Neural progenitor cell (in vitro differentiated cells): ENCODE measurements at regions not wholly inside any gene's neighbourhood (a gene's known extent, or its start where the extent isn't known, plus 50 kb on each side); places are given as distances from the start of the nearest gene placed in this dataset.

ENCODE experiments used
- DNase-seq: peaks from one replicate; pipeline ENCODE4 v3.0.0-alpha.2; 2016; ENCODE audit warnings: low spot score
- H2AFZ ChIP-seq: fragments of 200-600 bp; sonication (generic); replicated peaks from 2 replicates; pipeline ENCODE4 v1.6.1; 2016; ENCODE audit warnings: antibody characterized with exemption
- H3F3A ChIP-seq: fragments of 200-600 bp; sonication (generic); 2 replicates; pipeline ENCODE4 v1.6.1; 2016; ENCODE audit warnings: antibody characterized with exemption, low read depth
- H3K27ac ChIP-seq: fragments of 200-600 bp; sonication (generic); 2 replicates; pipeline ENCODE4 v1.5.1; 2016; ENCODE audit warnings: mild to moderate bottlenecking
- H3K27me3 ChIP-seq: fragments of 200-600 bp; sonication (generic); 2 replicates; pipeline ENCODE4 v1.6.1; 2016; ENCODE audit warnings: mild to moderate bottlenecking, moderate library complexity
- H3K36me3 ChIP-seq: fragments of 200-600 bp; sonication (generic); 2 replicates; pipeline ENCODE4 v1.5.1; 2016
- H3K4me1 ChIP-seq: fragments of 200-600 bp; sonication (generic); 2 replicates; pipeline ENCODE4 v1.6.1; 2016; ENCODE audit warnings: mixed run types
- H3K4me2 ChIP-seq: fragments of 200-600 bp; sonication (generic); 2 replicates; pipeline ENCODE4 v1.6.1; 2016
- H3K4me3 ChIP-seq: fragments of 200-600 bp; sonication (generic); 2 replicates; pipeline ENCODE4 v1.5.1; 2016
- H3K79me2 ChIP-seq: fragments of 200-600 bp; sonication (generic); 2 replicates; pipeline ENCODE4 v1.6.1; 2016; ENCODE audit warnings: low read depth
- H3K9ac ChIP-seq: fragments of 200-600 bp; sonication (generic); 2 replicates; pipeline ENCODE4 v1.6.1; 2016
- H3K9me3 ChIP-seq: fragments of 200-600 bp; sonication (generic); 2 replicates; pipeline ENCODE4 v1.5.1; 2016; ENCODE audit warnings: low read depth
- H4K20me1 ChIP-seq: fragments of 200-600 bp; sonication (generic); 2 replicates; pipeline ENCODE4 v1.6.1; 2016; ENCODE audit warnings: low read depth
- H3K27ac Mint-ChIP-seq: 3 replicates; pipeline ENCODE4 v1.8.0; 2021; ENCODE audit warnings: mixed read lengths
- H3K27me3 Mint-ChIP-seq: 2 replicates; pipeline ENCODE4 v1.8.0; 2022; ENCODE audit warnings: low read depth, mild to moderate bottlenecking, inconsistent platforms, moderate library complexity, mixed read lengths; ENCODE audit not compliant: insufficient read depth
- H3K36me3 Mint-ChIP-seq: 3 replicates; pipeline ENCODE4 v1.8.0; 2021; ENCODE audit warnings: mixed read lengths
- H3K4me1 Mint-ChIP-seq: 3 replicates; pipeline ENCODE4 v1.8.0; 2021; ENCODE audit warnings: mixed read lengths
- H3K4me3 Mint-ChIP-seq: 3 replicates; pipeline ENCODE4 v1.8.0; 2021; ENCODE audit warnings: mild to moderate bottlenecking, moderate library complexity, mixed read lengths
- H3K9me3 Mint-ChIP-seq: 3 replicates; pipeline ENCODE4 v1.8.0; 2020; ENCODE audit warnings: mixed read lengths
- EZH2 ChIP-seq: fragments of 200-600 bp; sonication (generic); IDR thresholded peaks from 2 replicates; pipeline ENCODE4 v1.6.1; 2017; ENCODE audit warnings: antibody characterized with exemption, mild to moderate bottlenecking, moderate library complexity
- EZH2phosphoT487 ChIP-seq: fragments of 200-600 bp; sonication (generic); IDR thresholded peaks from 2 replicates; pipeline ENCODE4 v1.6.1; 2017; ENCODE audit warnings: antibody characterized with exemption
- TF ChIP-seq, protein P1 (sequence below): fragments of 200-600 bp; sonication (generic); IDR thresholded peaks from 2 replicates; pipeline ENCODE4 v1.5.1; 2017; ENCODE audit warnings: antibody characterized with exemption, mild to moderate bottlenecking

GRCh38 chr14:106509176-106509575 is 982.8 kb downstream of the TMEM121 start:
- no peak for TF ChIP-seq EZH2
- TF ChIP-seq EZH2phosphoT487, result no peak
- TF ChIP-seq, protein P1, sequence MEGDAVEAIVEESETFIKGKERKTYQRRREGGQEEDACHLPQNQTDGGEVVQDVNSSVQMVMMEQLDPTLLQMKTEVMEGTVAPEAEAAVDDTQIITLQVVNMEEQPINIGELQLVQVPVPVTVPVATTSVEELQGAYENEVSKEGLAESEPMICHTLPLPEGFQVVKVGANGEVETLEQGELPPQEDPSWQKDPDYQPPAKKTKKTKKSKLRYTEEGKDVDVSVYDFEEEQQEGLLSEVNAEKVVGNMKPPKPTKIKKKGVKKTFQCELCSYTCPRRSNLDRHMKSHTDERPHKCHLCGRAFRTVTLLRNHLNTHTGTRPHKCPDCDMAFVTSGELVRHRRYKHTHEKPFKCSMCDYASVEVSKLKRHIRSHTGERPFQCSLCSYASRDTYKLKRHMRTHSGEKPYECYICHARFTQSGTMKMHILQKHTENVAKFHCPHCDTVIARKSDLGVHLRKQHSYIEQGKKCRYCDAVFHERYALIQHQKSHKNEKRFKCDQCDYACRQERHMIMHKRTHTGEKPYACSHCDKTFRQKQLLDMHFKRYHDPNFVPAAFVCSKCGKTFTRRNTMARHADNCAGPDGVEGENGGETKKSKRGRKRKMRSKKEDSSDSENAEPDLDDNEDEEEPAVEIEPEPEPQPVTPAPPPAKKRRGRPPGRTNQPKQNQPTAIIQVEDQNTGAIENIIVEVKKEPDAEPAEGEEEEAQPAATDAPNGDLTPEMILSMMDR, result no peak
- Mint-ChIP-seq H3K27me3 (peaks cover 4% of the 10 kb centered on the region), H3K36me3 (no peaks in the 10 kb centered on the region), H3K9me3 (peaks cover 60% of the 10 kb centered on the region), H3K27ac (no peak overlapping the region), H3K4me1 (no peaks in the 10 kb centered on the region), H3K4me3 (no peak overlapping the region)
- Histone ChIP-seq H2AFZ (no peak overlapping the region), H3K9me3 (peaks cover 11% of the 10 kb centered on the region), H3K27ac (no peak overlapping the region), H3K36me3 (no peaks in the 10 kb centered on the region), H3K79me2 (no peaks in the 10 kb centered on the region), H3K27me3 (no peaks in the 10 kb centered on the region), H3K4me2 (no peak overlapping the region), H3K4me1 (no peaks in the 10 kb centered on the region), H3F3A (no peaks in the 10 kb centered on the region), H3K4me3 (no peak overlapping the region), H3K9ac (no peak overlapping the region), H4K20me1 (no peaks in the 10 kb centered on the region)
- no peak for DNase-seq

GRCh38 chr14:106509807-106510206 is 983.4 kb downstream of the TMEM121 start:
- Histone ChIP-seq H3K4me3 (no peak overlapping the region), H2AFZ (no peak overlapping the region), H3K4me1 (no peaks in the 10 kb centered on the region), H3K9me3 (peaks cover 11% of the 10 kb centered on the region), H3K27ac (no peak overlapping the region), H3K9ac (no peak overlapping the region), H3K4me2 (no peak overlapping the region), H3K36me3 (no peaks in the 10 kb centered on the region), H3F3A (no peaks in the 10 kb centered on the region), H4K20me1 (no peaks in the 10 kb centered on the region), H3K79me2 (no peaks in the 10 kb centered on the region), H3K27me3 (no peaks in the 10 kb centered on the region)
- H3K36me3 Mint-ChIP-seq, result no peaks in the 10 kb centered on the region
- H3K27ac Mint-ChIP-seq, result no peak overlapping the region
- peaks cover 61% of the 10 kb centered on the region for H3K9me3 Mint-ChIP-seq
- DNase-seq, result no peak
- peaks cover 4% of the 10 kb centered on the region for H3K27me3 Mint-ChIP-seq
- no peak overlapping the region for H3K4me3 Mint-ChIP-seq
- TF ChIP-seq EZH2 (no peak), EZH2phosphoT487 (no peak)
- TF ChIP-seq, protein P1, result no peak
- H3K4me1 Mint-ChIP-seq, result no peaks in the 10 kb centered on the region

- H3K4me1 Mint-ChIP-seq, result no peaks in the 10 kb centered on the region
- no peaks in the 10 kb centered on the region for H3K79me2 ChIP-seq
- no peaks in the 10 kb centered on the region for H3K4me1 ChIP-seq
- no peak for DNase-seq
- H3K27ac Mint-ChIP-seq, result no peak overlapping the region
- TF ChIP-seq EZH2phosphoT487 (no peak), EZH2 (no peak)
- TF ChIP-seq, protein P1, result no peak
- H3K4me3 Mint-ChIP-seq, result no peak overlapping the region
- no peak overlapping the region for H3K9ac ChIP-seq
- H3K9me3 Mint-ChIP-seq, result peaks cover 67% of the 10 kb centered on the region
- no peaks in the 10 kb centered on the region for H3F3A ChIP-seq
- no peaks in the 10 kb centered on the region for H3K27me3 ChIP-seq
- H3K9me3 ChIP-seq, result peaks cover 11% of the 10 kb centered on the region
- H3K27ac ChIP-seq, result no peak overlapping the region
- no peak overlapping the region for H3K4me2 ChIP-seq
- H3K4me3 ChIP-seq, result no peak overlapping the region
- no peaks in the 10 kb centered on the region for H3K36me3 ChIP-seq
- H4K20me1 ChIP-seq, result no peaks in the 10 kb centered on the region
- H3K36me3 Mint-ChIP-seq, result no peaks in the 10 kb centered on the region
- no peak overlapping the region for H2AFZ ChIP-seq
- peaks cover 4% of the 10 kb centered on the region for H3K27me3 Mint-ChIP-seq
Measured at GRCh38 chr14:106511006-106511799, 984.8 kb downstream of the TMEM121 start.
